ENCODE measurements at regions not wholly inside any gene's neighbourhood (a gene's known extent, or its start where the extent isn't known, plus 50 kb on each side); places are given as distances from the start of the nearest gene placed in this dataset.

- ChIA-PET POLR2A (no interaction called here), CTCF (no interaction called here)
- Histone ChIP-seq H3K36me3 (replicated peaks in 1 of 2; ENCODE audit: control insufficient read depth in 1 of 2, insufficient read depth in 2 of 2, low read length in 1 of 2) (no peaks in the 10 kb centered on the region), H4K20me1 (ENCODE audit: insufficient read depth) (no peaks in the 10 kb centered on the region), H3K4me2 (no peak overlapping the region), H2AFZ (ENCODE audit: low read depth) (no peak overlapping the region), H3K9me3 (no peaks in the 10 kb centered on the region), H3K9ac (no peak overlapping the region), H3F3A (replicated peaks; ENCODE audit: insufficient read depth) (no peaks in the 10 kb centered on the region), H3K79me2 (ENCODE audit: insufficient read depth) (no peaks in the 10 kb centered on the region), H3K27me3 (ENCODE audit: insufficient read depth) (no peaks in the 10 kb centered on the region), H3K4me3 (ENCODE audit: low read depth in 2 of 2, low read length in 1 of 2) (no peak overlapping the region), H3K4me1 (ENCODE audit: control insufficient read depth in 1 of 2, insufficient read depth in 2 of 2, low read depth in 1 of 2, low read length in 1 of 2) (no peaks in the 10 kb centered on the region; a peak in 2 of 4 replicates), H3K27ac (ENCODE audit: low read depth in 2 of 2, low read length in 1 of 2) (peak overlapping the region in 1 of 2 experiments; percentile 68; a peak in 1 of 4 replicates), H3K9me2 (no peaks in the 10 kb centered on the region)
- TF ChIP-seq GABPA (IDR thresholded peaks at IDR 0.05; ENCODE audit: low read depth) = no peak
- no peak for TF ChIP-seq USF2 (IDR thresholded peaks at IDR 0.05; ENCODE audit: borderline replicate concordance, low read depth, low read length)
- no peak for TF ChIP-seq PBX3 (IDR thresholded peaks at IDR 0.05)
- TF ChIP-seq ELF1 (IDR thresholded peaks at IDR 0.05) = no peak
- no peak for TF ChIP-seq JUND (IDR thresholded peaks at IDR 0.05)
- no peak for TF ChIP-seq SMC3 (IDR thresholded peaks at IDR 0.05; ENCODE audit: low read depth, low read length)
- TF ChIP-seq TAF1 (IDR thresholded peaks at IDR 0.05; ENCODE audit: borderline replicate concordance, low read depth, low read length) = no peak
- TF ChIP-seq MEF2A (IDR thresholded peaks at IDR 0.05; ENCODE audit: borderline replicate concordance, low read depth) = no peak
- TF ChIP-seq POLR2AphosphoS5 (IDR thresholded peaks at IDR 0.05; ENCODE audit: low read depth, low read length) = no peak
- no peak for TF ChIP-seq GATA2 (CRISPR knock-in tag; IDR thresholded peaks at IDR 0.05)
- TF ChIP-seq CHD2 (IDR thresholded peaks at IDR 0.05; ENCODE audit: low read length, partially characterized antibody) = no peak
- no peak for TF ChIP-seq EZH2phosphoT487 (IDR thresholded peaks at IDR 0.05; ENCODE audit: borderline replicate concordance, low read depth)
- no peak for TF ChIP-seq FOSL2 (IDR thresholded peaks at IDR 0.05; ENCODE audit: borderline replicate concordance, low read depth)
- no peak for TF ChIP-seq USF1 (IDR thresholded peaks at IDR 0.05; ENCODE audit: borderline replicate concordance, low read depth)
- TF ChIP-seq NFIC (IDR thresholded peaks at IDR 0.05; ENCODE audit: borderline replicate concordance) = no peak
- no peak for TF ChIP-seq YY1 (IDR thresholded peaks at IDR 0.05; ENCODE audit: low read depth)
- TF ChIP-seq REST (IDR thresholded peaks at IDR 0.05; ENCODE audit: low read depth, low read length) = no peak
- WGBS (ENCODE audit: low lambda C conversion rate) = 83% methylated on average over 3 of the region's 3 CpGs
- DNase-seq = no peak
These were observed 260.1 kb upstream of the RASGRP1 start for GRCh38 chr15:38824719-38825118.

Data from SK-N-SH (cell line).